ENCODE measurements at regions not wholly inside any gene's neighbourhood (a gene's known extent, or its start where the extent isn't known, plus 50 kb on each side); places are given as distances from the start of the nearest gene placed in this dataset.

DNA sequence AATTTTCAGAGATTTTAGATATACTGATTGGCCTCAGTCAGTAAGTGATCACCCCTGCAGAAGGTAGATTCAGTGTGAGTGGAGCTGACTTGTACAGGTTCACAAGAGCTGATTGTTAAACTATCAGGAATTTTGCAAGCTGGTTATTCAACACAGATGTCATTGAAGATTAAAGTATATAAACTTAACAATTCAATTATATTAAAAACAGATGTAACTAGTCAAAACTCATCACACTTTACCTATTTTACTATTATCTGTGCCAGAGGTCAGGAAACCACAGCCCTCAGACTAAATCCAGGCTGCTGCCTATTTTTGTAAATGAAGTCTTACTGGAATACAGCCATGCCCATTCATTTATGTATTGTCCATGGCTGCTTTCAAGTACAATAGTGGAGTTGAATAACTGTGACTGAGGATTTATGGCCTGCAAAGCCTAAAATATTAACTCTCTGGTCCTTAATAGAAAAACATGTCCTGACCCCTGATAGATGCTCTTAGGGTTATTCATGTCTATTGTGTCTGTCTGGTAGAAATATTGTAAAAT, 429.3 kb upstream of the PDZRN3 start (continued):
- TF ChIP-seq NR2F2 (IDR thresholded peaks at IDR 0.05) (no peak), RAD21 (IDR thresholded peaks at IDR 0.05) (no peak), GABPA (IDR thresholded peaks at IDR 0.05 in 1 of 2, conservative IDR thresholded peaks at IDR 0.05 in 1 of 2) (no peak), SP1 (IDR thresholded peaks at IDR 0.05) (no peak), HNF4G (IDR thresholded peaks at IDR 0.05) (no peak), JUND (IDR thresholded peaks at IDR 0.05) (no peak)
- TF ChIP-seq, protein P1, sequence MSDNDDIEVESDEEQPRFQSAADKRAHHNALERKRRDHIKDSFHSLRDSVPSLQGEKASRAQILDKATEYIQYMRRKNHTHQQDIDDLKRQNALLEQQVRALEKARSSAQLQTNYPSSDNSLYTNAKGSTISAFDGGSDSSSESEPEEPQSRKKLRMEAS (IDR thresholded peaks at IDR 0.05) = no peak

DNA sequence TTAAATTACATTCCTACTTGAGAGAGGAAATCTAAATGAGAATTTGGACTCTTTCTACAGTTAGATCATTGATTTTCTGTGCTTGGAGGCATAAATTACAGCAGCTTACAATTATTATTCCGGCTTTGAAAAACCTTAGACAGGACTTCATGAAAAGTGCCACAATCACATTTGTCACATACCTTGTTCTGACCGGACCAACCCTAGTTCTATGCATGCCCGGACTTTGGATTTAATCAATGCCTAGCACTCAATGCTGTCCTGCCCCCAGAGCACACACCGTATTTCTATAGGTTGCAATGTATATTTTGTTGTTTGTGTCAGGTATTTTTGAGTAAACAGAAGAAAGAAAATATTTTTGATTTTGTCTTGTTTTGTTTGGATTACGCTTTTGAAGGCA, 424.7 kb upstream of the PDZRN3 start:
- Histone ChIP-seq H3K27ac (ENCODE audit: low read depth in 1 of 2, low read length in 2 of 2) (no peak overlapping the region), H3K4me1 (ENCODE audit: control insufficient read depth in 4 of 4, insufficient read depth in 4 of 4, low read length in 3 of 4) (no peaks in the 10 kb centered on the region), H3K9ac (ENCODE audit: low read depth in 1 of 2, low read length in 2 of 2) (no peak overlapping the region), H3K4me3 (ENCODE audit: low read depth in 1 of 3, low read length in 3 of 3) (no peak overlapping the region), H3K27me3 (ENCODE audit: control insufficient read depth in 4 of 4, insufficient read depth in 4 of 4, low read length in 3 of 4) (no peaks in the 10 kb centered on the region), H3K9me3 (ENCODE audit: control insufficient read depth in 4 of 4, low read length in 3 of 4) (no peaks in the 10 kb centered on the region), H3K36me3 (ENCODE audit: control insufficient read depth in 4 of 4, insufficient read depth in 3 of 4, low read depth in 1 of 4, low read length in 3 of 4) (no peaks in the 10 kb centered on the region)
- no peak for DNase-seq (ENCODE audit: low spot score)
- 72% methylated on average over 5 of the region's 5 CpGs for WGBS
- TF ChIP-seq RXRA (IDR thresholded peaks at IDR 0.05) = no peak
- TF ChIP-seq, protein P2, sequence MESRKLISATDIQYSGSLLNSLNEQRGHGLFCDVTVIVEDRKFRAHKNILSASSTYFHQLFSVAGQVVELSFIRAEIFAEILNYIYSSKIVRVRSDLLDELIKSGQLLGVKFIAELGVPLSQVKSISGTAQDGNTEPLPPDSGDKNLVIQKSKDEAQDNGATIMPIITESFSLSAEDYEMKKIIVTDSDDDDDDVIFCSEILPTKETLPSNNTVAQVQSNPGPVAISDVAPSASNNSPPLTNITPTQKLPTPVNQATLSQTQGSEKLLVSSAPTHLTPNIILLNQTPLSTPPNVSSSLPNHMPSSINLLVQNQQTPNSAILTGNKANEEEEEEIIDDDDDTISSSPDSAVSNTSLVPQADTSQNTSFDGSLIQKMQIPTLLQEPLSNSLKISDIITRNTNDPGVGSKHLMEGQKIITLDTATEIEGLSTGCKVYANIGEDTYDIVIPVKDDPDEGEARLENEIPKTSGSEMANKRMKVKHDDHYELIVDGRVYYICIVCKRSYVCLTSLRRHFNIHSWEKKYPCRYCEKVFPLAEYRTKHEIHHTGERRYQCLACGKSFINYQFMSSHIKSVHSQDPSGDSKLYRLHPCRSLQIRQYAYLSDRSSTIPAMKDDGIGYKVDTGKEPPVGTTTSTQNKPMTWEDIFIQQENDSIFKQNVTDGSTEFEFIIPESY (IDR thresholded peaks at IDR 0.05) = no peak
- no peak for TF ChIP-seq TAF1 (conservative IDR thresholded peaks at IDR 0.05)
- TF ChIP-seq RAD21 (IDR thresholded peaks at IDR 0.05) = no peak
- TF ChIP-seq GABPA (IDR thresholded peaks at IDR 0.05 in 1 of 2, conservative IDR thresholded peaks at IDR 0.05 in 1 of 2) = no peak
- no peak for TF ChIP-seq SP1 (IDR thresholded peaks at IDR 0.05)
- TF ChIP-seq FOXA2 (IDR thresholded peaks at IDR 0.05) = no peak
- TF ChIP-seq, protein P1 (IDR thresholded peaks at IDR 0.05) = no peak
- TF ChIP-seq, protein P3, sequence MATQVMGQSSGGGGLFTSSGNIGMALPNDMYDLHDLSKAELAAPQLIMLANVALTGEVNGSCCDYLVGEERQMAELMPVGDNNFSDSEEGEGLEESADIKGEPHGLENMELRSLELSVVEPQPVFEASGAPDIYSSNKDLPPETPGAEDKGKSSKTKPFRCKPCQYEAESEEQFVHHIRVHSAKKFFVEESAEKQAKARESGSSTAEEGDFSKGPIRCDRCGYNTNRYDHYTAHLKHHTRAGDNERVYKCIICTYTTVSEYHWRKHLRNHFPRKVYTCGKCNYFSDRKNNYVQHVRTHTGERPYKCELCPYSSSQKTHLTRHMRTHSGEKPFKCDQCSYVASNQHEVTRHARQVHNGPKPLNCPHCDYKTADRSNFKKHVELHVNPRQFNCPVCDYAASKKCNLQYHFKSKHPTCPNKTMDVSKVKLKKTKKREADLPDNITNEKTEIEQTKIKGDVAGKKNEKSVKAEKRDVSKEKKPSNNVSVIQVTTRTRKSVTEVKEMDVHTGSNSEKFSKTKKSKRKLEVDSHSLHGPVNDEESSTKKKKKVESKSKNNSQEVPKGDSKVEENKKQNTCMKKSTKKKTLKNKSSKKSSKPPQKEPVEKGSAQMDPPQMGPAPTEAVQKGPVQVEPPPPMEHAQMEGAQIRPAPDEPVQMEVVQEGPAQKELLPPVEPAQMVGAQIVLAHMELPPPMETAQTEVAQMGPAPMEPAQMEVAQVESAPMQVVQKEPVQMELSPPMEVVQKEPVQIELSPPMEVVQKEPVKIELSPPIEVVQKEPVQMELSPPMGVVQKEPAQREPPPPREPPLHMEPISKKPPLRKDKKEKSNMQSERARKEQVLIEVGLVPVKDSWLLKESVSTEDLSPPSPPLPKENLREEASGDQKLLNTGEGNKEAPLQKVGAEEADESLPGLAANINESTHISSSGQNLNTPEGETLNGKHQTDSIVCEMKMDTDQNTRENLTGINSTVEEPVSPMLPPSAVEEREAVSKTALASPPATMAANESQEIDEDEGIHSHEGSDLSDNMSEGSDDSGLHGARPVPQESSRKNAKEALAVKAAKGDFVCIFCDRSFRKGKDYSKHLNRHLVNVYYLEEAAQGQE (IDR thresholded peaks at IDR 0.05) = no peak
- TF ChIP-seq NR2F2 (IDR thresholded peaks at IDR 0.05) = no peak
- no peak for TF ChIP-seq EGR1 (IDR thresholded peaks at IDR 0.05; ENCODE audit: low read depth in 2 of 2)

DNA sequence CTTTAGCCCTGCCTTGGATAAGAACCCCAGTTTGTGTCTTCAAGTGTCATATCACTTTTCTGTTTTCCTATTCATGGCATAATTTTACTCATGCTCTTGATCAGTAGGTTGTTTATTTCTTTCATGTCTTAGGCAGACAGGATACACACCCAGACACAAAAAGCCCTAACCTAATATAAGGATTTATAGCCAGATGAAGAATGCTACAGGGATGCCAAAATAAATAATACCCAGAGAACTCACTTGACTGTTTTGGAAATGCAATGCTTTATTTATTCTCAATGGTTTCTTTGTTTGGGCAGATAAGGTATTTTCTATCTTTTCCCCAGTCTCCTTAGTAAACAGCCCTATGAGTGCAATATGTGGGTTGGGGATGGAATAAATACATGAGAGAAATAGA, 424.0 kb upstream of the PDZRN3 start:
- no peak overlapping the region for H3K4me3 ChIP-seq (ENCODE audit: low read depth in 1 of 3, low read length in 3 of 3)
- no peaks in the 10 kb centered on the region for H3K27me3 ChIP-seq (ENCODE audit: control insufficient read depth in 4 of 4, insufficient read depth in 4 of 4, low read length in 3 of 4)
- no peak overlapping the region for H3K27ac ChIP-seq (ENCODE audit: low read depth in 1 of 2, low read length in 2 of 2)
- no peaks in the 10 kb centered on the region for H3K36me3 ChIP-seq (ENCODE audit: control insufficient read depth in 4 of 4, insufficient read depth in 3 of 4, low read depth in 1 of 4, low read length in 3 of 4)
- H3K4me1 ChIP-seq (ENCODE audit: control insufficient read depth in 4 of 4, insufficient read depth in 4 of 4, low read length in 3 of 4) = no peaks in the 10 kb centered on the region
- H3K9me3 ChIP-seq (ENCODE audit: control insufficient read depth in 4 of 4, low read length in 3 of 4) = no peaks in the 10 kb centered on the region
- no peak overlapping the region for H3K9ac ChIP-seq (ENCODE audit: low read depth in 1 of 2, low read length in 2 of 2)
- DNase-seq (ENCODE audit: low spot score) = no peak
- TF ChIP-seq SP1 (IDR thresholded peaks at IDR 0.05) = no peak
- no peak for TF ChIP-seq RAD21 (IDR thresholded peaks at IDR 0.05)
- TF ChIP-seq, protein P4, sequence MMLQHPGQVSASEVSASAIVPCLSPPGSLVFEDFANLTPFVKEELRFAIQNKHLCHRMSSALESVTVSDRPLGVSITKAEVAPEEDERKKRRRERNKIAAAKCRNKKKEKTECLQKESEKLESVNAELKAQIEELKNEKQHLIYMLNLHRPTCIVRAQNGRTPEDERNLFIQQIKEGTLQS (IDR thresholded peaks at IDR 0.05) = no peak
- TF ChIP-seq, protein P3 (IDR thresholded peaks at IDR 0.05) = no peak
- TF ChIP-seq JUND (IDR thresholded peaks at IDR 0.05) = no peak
- TF ChIP-seq FOXA2 (IDR thresholded peaks at IDR 0.05) = no peak
- TF ChIP-seq TAF1 (conservative IDR thresholded peaks at IDR 0.05) = no peak
- TF ChIP-seq, protein P1 (IDR thresholded peaks at IDR 0.05) = no peak
- TF ChIP-seq, protein P2 (IDR thresholded peaks at IDR 0.05) = no peak
- TF ChIP-seq YY1 (IDR thresholded peaks at IDR 0.05) = no peak
- no peak for TF ChIP-seq GABPA (IDR thresholded peaks at IDR 0.05 in 1 of 2, conservative IDR thresholded peaks at IDR 0.05 in 1 of 2)
- TF ChIP-seq NR2F2 (IDR thresholded peaks at IDR 0.05) = no peak
